DOHH2 (cell line): ENCODE measurements at regions not wholly inside any gene's neighbourhood (a gene's known extent, or its start where the extent isn't known, plus 50 kb on each side); places are given as distances from the start of the nearest gene placed in this dataset.

Experiments
- EZH2phosphoT487 ChIP-seq: fragments of 200-600 bp; sonication (generic); IDR thresholded peaks from 2 replicates; pipeline ENCODE4 v1.6.1; 2017; ENCODE audit warnings: borderline replicate concordance, mild to moderate bottlenecking, antibody characterized with exemption, low read length, moderate library complexity, mixed read lengths
- TF ChIP-seq, protein P1 (sequence below): fragments of 200-600 bp; sonication (generic); IDR thresholded peaks from one replicate; pipeline ENCODE4 v1.5.1; 2014; ENCODE audit warnings: antibody characterized with exemption, mild to moderate bottlenecking, low read depth, low read length; ENCODE audit not compliant: poor library complexity, severe bottlenecking

DNA sequence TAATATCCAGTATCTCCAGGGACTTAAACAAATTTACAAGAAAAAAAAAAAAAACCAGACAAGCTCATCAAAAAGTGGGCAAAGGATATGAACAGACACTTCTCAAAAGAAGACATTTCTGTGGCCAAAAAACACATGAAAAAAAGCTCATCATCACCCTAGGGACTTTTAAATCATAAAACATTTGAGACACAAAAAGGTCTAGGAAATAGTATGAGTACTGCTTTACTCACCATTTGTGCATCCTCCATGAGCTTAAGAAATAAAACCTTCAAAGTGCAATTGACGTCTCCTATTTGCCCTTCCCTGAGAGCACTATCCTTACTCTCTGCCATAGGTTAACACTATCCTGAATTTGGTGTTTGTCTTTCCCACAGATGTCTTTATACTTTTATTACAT is 193.7 kb upstream of the NREP start:
- TF ChIP-seq, protein P1, sequence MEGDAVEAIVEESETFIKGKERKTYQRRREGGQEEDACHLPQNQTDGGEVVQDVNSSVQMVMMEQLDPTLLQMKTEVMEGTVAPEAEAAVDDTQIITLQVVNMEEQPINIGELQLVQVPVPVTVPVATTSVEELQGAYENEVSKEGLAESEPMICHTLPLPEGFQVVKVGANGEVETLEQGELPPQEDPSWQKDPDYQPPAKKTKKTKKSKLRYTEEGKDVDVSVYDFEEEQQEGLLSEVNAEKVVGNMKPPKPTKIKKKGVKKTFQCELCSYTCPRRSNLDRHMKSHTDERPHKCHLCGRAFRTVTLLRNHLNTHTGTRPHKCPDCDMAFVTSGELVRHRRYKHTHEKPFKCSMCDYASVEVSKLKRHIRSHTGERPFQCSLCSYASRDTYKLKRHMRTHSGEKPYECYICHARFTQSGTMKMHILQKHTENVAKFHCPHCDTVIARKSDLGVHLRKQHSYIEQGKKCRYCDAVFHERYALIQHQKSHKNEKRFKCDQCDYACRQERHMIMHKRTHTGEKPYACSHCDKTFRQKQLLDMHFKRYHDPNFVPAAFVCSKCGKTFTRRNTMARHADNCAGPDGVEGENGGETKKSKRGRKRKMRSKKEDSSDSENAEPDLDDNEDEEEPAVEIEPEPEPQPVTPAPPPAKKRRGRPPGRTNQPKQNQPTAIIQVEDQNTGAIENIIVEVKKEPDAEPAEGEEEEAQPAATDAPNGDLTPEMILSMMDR: no peak
- TF ChIP-seq EZH2phosphoT487: no peak
